H7 (cell line): ENCODE measurements at regions not wholly inside any gene's neighbourhood (a gene's known extent, or its start where the extent isn't known, plus 50 kb on each side); places are given as distances from the start of the nearest gene placed in this dataset.

Experiments
- DNase-seq: peaks from one replicate; pipeline ENCODE4 v3.0.0; 2012
- H3K27me3 ChIP-seq: 2 replicates; pipeline ENCODE4 v1.6.0; 2011; ENCODE audit warnings: mild to moderate bottlenecking, low read length; ENCODE audit not compliant: control insufficient read depth, insufficient read depth
- H3K36me3 ChIP-seq: replicated peaks from 2 replicates; pipeline ENCODE4 v1.5.1; 2011; ENCODE audit warnings: low read length; ENCODE audit not compliant: control insufficient read depth, insufficient read depth
- H3K4me3 ChIP-seq: 2 replicates; pipeline ENCODE4 v1.5.1; 2011; ENCODE audit warnings: low read depth, mild to moderate bottlenecking, control low read depth, low read length, moderate library complexity; ENCODE audit not compliant: insufficient read depth

- H3K27me3 ChIP-seq: no peaks in the 10 kb centered on the region
- no peak overlapping the region for H3K4me3 ChIP-seq
- no peak for DNase-seq
- no peaks in the 10 kb centered on the region for H3K36me3 ChIP-seq
These were observed 294.6 kb downstream of the GAS1 start for GRCh38 chr9:86652736-86653135.

- DNase-seq: no peak
- no peaks in the 10 kb centered on the region for H3K27me3 ChIP-seq
- H3K4me3 ChIP-seq: no peak overlapping the region
- no peaks in the 10 kb centered on the region for H3K36me3 ChIP-seq
These were observed 295.7 kb upstream of the TUT7 start for GRCh38 chr9:86649913-86650312.

- no peak for DNase-seq
- Histone ChIP-seq H3K36me3 (no peaks in the 10 kb centered on the region), H3K4me3 (no peak overlapping the region), H3K27me3 (no peaks in the 10 kb centered on the region)
These were observed 294.6 kb upstream of the TUT7 start for GRCh38 chr9:86648828-86649170.

- no peak for DNase-seq
- H3K4me3 ChIP-seq: no peak overlapping the region
- H3K27me3 ChIP-seq: no peaks in the 10 kb centered on the region
- H3K36me3 ChIP-seq: no peaks in the 10 kb centered on the region
These were observed 294.1 kb upstream of the TUT7 start for GRCh38 chr9:86648156-86648827.

- Histone ChIP-seq H3K27me3 (no peaks in the 10 kb centered on the region), H3K4me3 (no peak overlapping the region), H3K36me3 (no peaks in the 10 kb centered on the region)
- DNase-seq: no peak
These were observed 291.1 kb upstream of the TUT7 start for GRCh38 chr9:86645303-86645702.

- Histone ChIP-seq H3K27me3 (no peaks in the 10 kb centered on the region), H3K4me3 (no peak overlapping the region), H3K36me3 (no peaks in the 10 kb centered on the region)
- DNase-seq: no peak
These were observed 290.4 kb upstream of the TUT7 start for GRCh38 chr9:86644675-86645034.

- no peak for DNase-seq
- Histone ChIP-seq H3K27me3 (no peaks in the 10 kb centered on the region), H3K36me3 (no peaks in the 10 kb centered on the region), H3K4me3 (no peak overlapping the region)
These were observed 289.9 kb upstream of the TUT7 start for GRCh38 chr9:86643946-86644674.

- Histone ChIP-seq H3K27me3 (no peaks in the 10 kb centered on the region), H3K4me3 (no peak overlapping the region), H3K36me3 (no peaks in the 10 kb centered on the region)
- DNase-seq: no peak
These were observed 288.5 kb upstream of the TUT7 start for GRCh38 chr9:86642721-86643120.

- Histone ChIP-seq H3K36me3 (no peaks in the 10 kb centered on the region), H3K27me3 (no peaks in the 10 kb centered on the region), H3K4me3 (no peak overlapping the region)
- no peak for DNase-seq
These were observed 287.8 kb upstream of the TUT7 start for GRCh38 chr9:86641970-86642369.

GRCh38 chr9:86639899-86640379 lies 285.7 kb upstream of the TUT7 start:
- H3K27me3 ChIP-seq: no peaks in the 10 kb centered on the region
- no peaks in the 10 kb centered on the region for H3K36me3 ChIP-seq
- no peak for DNase-seq
- H3K4me3 ChIP-seq: no peak overlapping the region

- DNase-seq: no peak
- no peak overlapping the region for H3K4me3 ChIP-seq
- H3K36me3 ChIP-seq: no peaks in the 10 kb centered on the region
- no peaks in the 10 kb centered on the region for H3K27me3 ChIP-seq
These were observed 285.1 kb upstream of the TUT7 start for GRCh38 chr9:86639287-86639686.

- no peaks in the 10 kb centered on the region for H3K36me3 ChIP-seq
- H3K27me3 ChIP-seq: no peaks in the 10 kb centered on the region
- DNase-seq: no peak
- H3K4me3 ChIP-seq: no peak overlapping the region
These were observed 283.9 kb upstream of the TUT7 start for GRCh38 chr9:86638109-86638508.

- Histone ChIP-seq H3K4me3 (no peak overlapping the region), H3K36me3 (no peaks in the 10 kb centered on the region), H3K27me3 (no peaks in the 10 kb centered on the region)
- peak; percentile 67 for DNase-seq
These were observed 283.3 kb upstream of the TUT7 start for GRCh38 chr9:86637515-86637914.

GRCh38 chr9:86636519-86636918 lies 282.3 kb upstream of the TUT7 start:
- no peak for DNase-seq
- no peaks in the 10 kb centered on the region for H3K27me3 ChIP-seq
- H3K36me3 ChIP-seq: no peaks in the 10 kb centered on the region
- H3K4me3 ChIP-seq: no peak overlapping the region

- no peaks in the 10 kb centered on the region for H3K36me3 ChIP-seq
- no peak overlapping the region for H3K4me3 ChIP-seq
- H3K27me3 ChIP-seq: no peaks in the 10 kb centered on the region
These were observed 281.8 kb upstream of the TUT7 start for GRCh38 chr9:86636038-86636437.

More at GRCh38 chr9:86636038-86636437, 281.8 kb upstream of the TUT7 start:
- no peak for DNase-seq
